ENCODE measurements at regions not wholly inside any gene's neighbourhood (a gene's known extent, or its start where the extent isn't known, plus 50 kb on each side); places are given as distances from the start of the nearest gene placed in this dataset.
A peak's percentile ranks its signal among the peaks of the same experiment; 100 is the strongest.
"Not testable (repeated sequence)": the region's sequence is repeated elsewhere in the genome, so short reads cannot be mapped to it uniquely, and the experiment has no call there.

DNA sequence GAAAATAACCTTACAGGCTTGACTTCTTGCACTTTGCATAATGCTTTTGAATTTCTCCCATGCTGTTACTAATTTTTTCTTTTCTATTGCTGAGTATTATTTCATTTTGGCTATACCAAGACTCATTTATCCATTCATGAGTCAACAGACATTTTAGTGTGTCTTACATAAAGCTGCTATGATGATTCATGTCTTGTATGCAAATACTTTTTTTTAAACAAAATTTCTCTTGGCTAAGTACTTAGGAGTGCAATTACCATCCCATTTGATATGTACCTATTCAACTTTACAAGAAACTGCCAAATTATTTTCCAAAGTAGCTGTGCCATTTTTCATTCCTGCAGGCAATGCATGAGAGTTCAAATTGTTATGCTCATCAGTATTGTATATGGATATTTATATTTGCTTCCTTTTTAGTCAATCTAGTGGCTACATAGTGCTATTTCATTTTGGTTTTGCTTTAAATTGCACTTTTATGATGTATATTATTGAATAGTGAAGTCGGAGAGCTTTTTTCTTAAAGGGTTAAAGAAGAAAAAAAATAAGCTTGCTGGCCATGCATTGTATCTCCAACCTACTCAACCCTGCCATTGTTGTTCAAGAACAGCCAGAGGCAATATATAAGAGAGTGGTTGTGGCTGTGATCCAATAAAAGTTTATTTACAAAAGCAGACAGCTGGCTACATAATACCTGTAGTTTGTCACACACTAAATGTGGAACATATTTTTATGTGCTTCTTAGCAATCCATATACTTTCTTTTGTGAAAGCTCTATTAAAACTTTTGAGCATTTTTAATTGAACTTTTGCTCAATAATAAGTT lies 862.8 kb downstream of the KCNT2 start:
- DNase-seq = peak; percentile 26

DNA sequence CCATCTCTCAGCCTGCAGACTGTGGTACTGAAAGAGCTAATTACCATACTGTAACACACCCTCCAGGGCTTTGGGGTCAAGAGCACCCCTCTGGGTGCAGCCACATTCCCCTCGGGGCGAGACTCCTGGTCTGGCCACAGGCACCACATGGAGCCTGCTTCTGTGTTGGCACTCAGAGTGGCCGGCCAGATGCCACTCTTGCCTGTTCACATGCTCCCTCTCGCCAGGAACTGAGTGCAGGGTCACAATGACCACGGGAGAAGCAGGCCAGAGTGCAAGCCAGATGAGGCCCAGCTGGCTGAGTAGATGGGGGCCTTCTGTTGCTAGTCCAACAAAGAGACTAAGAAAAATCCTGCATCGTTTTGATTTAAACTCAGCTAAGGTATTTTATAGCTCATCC lies 864.0 kb downstream of the KCNT2 start:
- DNase-seq = no peak

DNA sequence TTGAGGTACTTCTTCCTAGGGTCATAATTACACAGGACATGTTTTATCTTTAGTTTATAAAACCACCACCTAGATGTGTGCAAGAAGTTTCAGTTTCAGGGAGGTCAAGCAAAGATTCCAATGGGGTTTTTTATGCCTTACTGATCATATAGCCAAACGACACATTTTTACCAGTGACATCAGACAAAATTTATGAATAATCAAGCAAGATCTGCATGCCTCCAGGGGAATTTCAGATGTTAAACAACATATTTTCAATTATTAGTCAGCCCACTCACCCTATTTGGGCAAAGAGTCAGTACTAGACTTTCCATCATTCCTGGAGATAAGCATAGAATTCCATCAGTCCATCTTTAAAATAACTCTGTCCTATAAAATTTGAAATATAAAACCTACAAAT lies 867.4 kb downstream of the KCNT2 start:
- peak; percentile 91 for DNase-seq

- DNase-seq = peak; percentile 79
These were observed 869.1 kb downstream of the KCNT2 start for GRCh38 chr1:195738966-195739650.

DNA sequence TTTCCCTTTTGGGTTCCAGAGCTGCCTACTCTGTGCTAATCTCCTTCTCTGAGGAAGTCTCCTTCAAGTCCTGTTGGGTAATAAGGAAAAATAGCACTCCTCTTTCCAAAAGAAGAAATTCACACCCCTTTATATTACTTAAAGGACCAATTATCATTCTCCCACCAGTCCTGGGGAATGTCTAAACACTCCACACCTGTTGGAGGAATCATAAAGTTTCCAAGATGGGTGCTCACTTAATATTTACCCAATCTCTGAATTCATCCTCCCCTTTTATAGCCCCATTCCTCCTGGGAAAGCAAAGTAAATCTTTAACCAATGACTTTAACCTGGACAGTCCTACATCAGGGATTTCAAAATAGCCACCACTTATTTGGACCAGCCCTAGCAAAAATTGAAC lies 873.1 kb downstream of the KCNT2 start:
- DNase-seq = no peak

GRCh38 chr1:195733826-195734225 lies 874.4 kb downstream of the KCNT2 start:
- peak; percentile 16 for DNase-seq

GRCh38 chr1:195733408-195733807 lies 874.8 kb downstream of the KCNT2 start:
- no peak for DNase-seq

GRCh38 chr1:195731385-195731784 lies 876.9 kb downstream of the KCNT2 start:
- no peak for DNase-seq

GRCh38 chr1:195723796-195724194 lies 884.4 kb downstream of the KCNT2 start:
- no peak for DNase-seq

- DNase-seq = not testable (repeated sequence)
These were observed 885.1 kb downstream of the KCNT2 start for GRCh38 chr1:195722852-195723795.

DNA sequence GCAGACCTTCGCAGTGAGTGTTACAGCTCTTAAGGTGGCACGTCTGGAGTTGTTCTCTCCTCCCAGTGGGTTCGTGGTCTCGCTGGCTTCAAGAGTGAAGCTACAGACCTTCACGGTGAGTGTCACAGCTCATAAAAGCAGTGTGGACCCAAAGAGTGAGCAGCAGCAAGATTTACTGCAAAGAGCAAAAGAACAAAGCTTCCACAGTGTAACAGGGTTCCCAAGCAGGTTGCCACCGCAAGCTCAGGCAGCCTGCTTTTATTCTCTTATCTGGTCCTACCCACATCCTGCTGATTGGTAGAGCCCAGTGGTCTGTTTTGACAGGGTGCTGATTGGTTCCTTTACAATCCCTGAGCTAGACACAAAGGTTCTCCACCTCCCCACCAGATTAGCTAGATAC lies 886.1 kb downstream of the KCNT2 start:
- DNase-seq = not testable (repeated sequence)

- no peak for DNase-seq
These were observed 886.8 kb downstream of the KCNT2 start for GRCh38 chr1:195721210-195721971.

DNA sequence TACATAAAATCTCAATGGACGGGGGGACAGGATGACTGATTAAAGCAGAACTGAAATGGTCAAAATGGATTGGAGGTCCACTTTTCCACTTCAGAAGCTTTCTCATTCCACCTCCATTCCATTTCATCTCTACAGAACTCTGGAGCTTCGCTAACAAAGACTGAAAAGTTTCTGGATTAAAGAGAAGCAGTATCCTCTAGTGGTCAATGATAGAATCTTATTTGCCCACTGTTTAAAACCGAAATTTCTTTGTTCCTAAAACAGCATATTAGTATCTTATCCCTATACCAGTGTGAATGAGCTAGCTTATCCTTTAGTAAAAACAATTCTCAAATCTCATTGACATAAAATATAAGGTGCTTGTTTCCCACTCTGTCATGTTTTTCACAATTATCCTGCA lies 890.6 kb downstream of the KCNT2 start:
- DNase-seq = peak; percentile 54

DNA sequence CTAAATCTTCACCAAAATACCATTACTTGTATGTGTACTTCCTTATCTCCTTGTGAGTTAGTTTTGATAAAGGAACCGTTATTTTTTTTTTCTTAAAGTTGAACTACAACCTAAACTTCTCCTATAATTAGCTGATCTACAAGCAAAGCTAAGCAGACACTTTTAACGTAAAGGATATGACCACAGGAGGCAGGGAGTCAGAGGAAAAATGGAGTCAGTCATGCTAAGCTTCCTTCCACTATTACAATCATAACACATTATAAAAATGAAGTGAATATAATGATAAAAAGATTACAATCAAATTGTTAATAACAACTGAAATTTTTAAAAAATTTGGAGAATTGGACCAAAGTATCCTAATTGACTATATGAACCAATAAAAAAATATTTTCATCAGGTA lies 892.6 kb downstream of the KCNT2 start:
- no peak for DNase-seq

GRCh38 chr1:195714248-195714647 lies 894.0 kb downstream of the KCNT2 start:
- DNase-seq = peak; percentile 56

GRCh38 chr1:195709821-195710220 lies 898.4 kb downstream of the KCNT2 start:
- no peak for DNase-seq

DNA sequence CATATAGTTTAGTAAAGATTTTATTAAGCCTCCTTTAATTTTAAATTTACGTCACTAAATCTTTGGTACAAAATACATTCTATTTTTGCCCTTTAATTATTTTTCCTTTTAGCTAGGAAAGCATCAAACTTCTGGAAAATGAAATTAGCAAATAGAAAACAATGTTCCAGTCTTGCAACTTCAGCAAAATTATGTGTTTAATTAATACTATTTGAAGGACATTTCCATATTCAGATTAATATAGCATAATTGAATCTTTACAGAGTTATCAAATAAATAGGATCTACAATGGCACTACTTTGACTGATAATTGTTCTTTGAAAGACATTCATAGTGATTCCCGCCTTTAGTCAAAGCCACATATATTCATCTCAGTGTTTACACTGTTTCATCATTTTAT lies 904.2 kb downstream of the KCNT2 start:
- no peak for DNase-seq

DNA sequence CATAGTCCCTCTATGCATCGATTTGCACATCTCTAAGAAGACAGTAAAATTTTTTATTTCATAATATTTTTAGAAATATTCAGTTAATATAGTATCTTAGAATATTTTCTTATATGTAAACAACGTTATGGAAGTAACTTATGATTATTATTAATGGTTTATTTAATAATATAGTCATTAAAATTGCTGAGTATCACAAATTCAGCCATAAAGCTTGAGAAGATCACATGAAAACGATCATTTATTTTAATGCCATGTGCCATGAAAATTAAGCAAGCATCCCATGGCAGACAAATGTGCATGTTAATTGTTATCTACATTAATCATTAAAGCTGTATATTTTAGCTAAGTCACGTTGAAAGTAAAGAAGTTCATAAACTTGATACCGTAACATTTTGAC lies 907.1 kb downstream of the KCNT2 start:
- no peak for DNase-seq

- DNase-seq = no peak
These were observed 911.1 kb downstream of the KCNT2 start for GRCh38 chr1:195697130-195697529.

GRCh38 chr1:195686764-195687163 lies 921.5 kb downstream of the KCNT2 start:
- DNase-seq = no peak

- DNase-seq = peak; percentile 24
These were observed 943.6 kb downstream of the KCNT2 start for GRCh38 chr1:195664628-195665027.

Data from fibroblast of skin of back (primary cell).